ENCODE measurements at regions not wholly inside any gene's neighbourhood (a gene's known extent, or its start where the extent isn't known, plus 50 kb on each side); places are given as distances from the start of the nearest gene placed in this dataset.

- TF ChIP-seq POLR2AphosphoS5 (IDR thresholded peaks at IDR 0.05; ENCODE audit: low read length), result no peak
- no peak for TF ChIP-seq ESRRA (IDR thresholded peaks at IDR 0.05; ENCODE audit: low read length)
- TF ChIP-seq POLR2A (IDR thresholded peaks at IDR 0.05; ENCODE audit: low read depth, low read length), result no peak
- TF ChIP-seq IKZF1 (conservative IDR thresholded peaks at IDR 0.05), result no peak
- no peak for TF ChIP-seq JUNB (IDR thresholded peaks at IDR 0.05)
- no peak for TF ChIP-seq IRF5 (IDR thresholded peaks at IDR 0.05; ENCODE audit: borderline replicate concordance)
- TF ChIP-seq ZSCAN29 (IDR thresholded peaks at IDR 0.05), result no peak
- TF ChIP-seq ETV6 (conservative IDR thresholded peaks at IDR 0.05 in 1 of 2, IDR thresholded peaks at IDR 0.05 in 1 of 2; ENCODE audit: borderline replicate concordance in 1 of 2, low read depth in 1 of 2), result no peak
- TF ChIP-seq EP300 (IDR thresholded peaks at IDR 0.05; ENCODE audit: borderline replicate concordance in 1 of 2, control insufficient read depth in 1 of 2, low read depth in 2 of 2, low read length in 2 of 2), result no peak
- TF ChIP-seq PML (IDR thresholded peaks at IDR 0.05; ENCODE audit: low read length), result no peak
- TF ChIP-seq BCLAF1 (IDR thresholded peaks at IDR 0.05), result no peak
These were observed 599.7 kb upstream of the SLITRK1 start for GRCh38 chr13:84481958-84482357.
